ENCODE measurements at regions not wholly inside any gene's neighbourhood (a gene's known extent, or its start where the extent isn't known, plus 50 kb on each side); places are given as distances from the start of the nearest gene placed in this dataset.

- H3K4me3 ChIP-seq (ENCODE audit: low read depth, low read length) = no peak overlapping the region
- H3K9me3 ChIP-seq (ENCODE audit: control insufficient read depth, insufficient read depth, low read length) = no peaks in the 10 kb centered on the region
- ChIA-PET CTCF (interaction anchor here (1.1 to 1.2 kb wide), 3 partner anchors 12 to 577 kb away, joined by 3 read pairs; no protein-coding TSS in a partner anchor), POLR2A (interaction anchor here (0.7 to 1.4 kb wide), 2 partner anchors 13 to 111 kb away, joined by 3 read pairs; no protein-coding TSS in a partner anchor)
- no peak for DNase-seq (ENCODE audit: low read depth, low spot score)
- H3K27me3 ChIP-seq (ENCODE audit: control insufficient read depth, insufficient read depth, low read length) = no peaks in the 10 kb centered on the region
- no peak for TF ChIP-seq CTCF (IDR thresholded peaks at IDR 0.05; ENCODE audit: low read depth, low read length)
- peak overlapping the region; percentile 65 for H3K27ac ChIP-seq (ENCODE audit: low read depth, low read length)
Measured at GRCh38 chr17:77436481-77436880, 295.7 kb downstream of the SEC14L1 start.

- 0 out of 2 replicates have a peak, but pooled peaks have one; percentile 7 for TF ChIP-seq CTCF (IDR thresholded peaks at IDR 0.05; ENCODE audit: low read depth, low read length)
- ChIA-PET CTCF (interaction anchor here (0.9 to 1.2 kb wide), 2 partner anchors 37 to 105 kb away, joined by 3 to 6 read pairs; no protein-coding TSS in a partner anchor), POLR2A (interaction anchor here (0.7 to 1.4 kb wide), 2 partner anchors 12 to 112 kb away, joined by 3 read pairs; no protein-coding TSS in a partner anchor)
- peak; percentile 61 for DNase-seq (ENCODE audit: low read depth, low spot score)
- Histone ChIP-seq H3K4me3 (ENCODE audit: low read depth, low read length) (no peak overlapping the region), H3K27ac (ENCODE audit: low read depth, low read length) (peak overlapping the region; percentile 65), H3K9me3 (ENCODE audit: control insufficient read depth, insufficient read depth, low read length) (no peaks in the 10 kb centered on the region), H3K27me3 (ENCODE audit: control insufficient read depth, insufficient read depth, low read length) (no peaks in the 10 kb centered on the region)
Measured at GRCh38 chr17:77437017-77437416, 296.2 kb downstream of the SEC14L1 start.

- POLR2A ChIA-PET = no interaction called here
- H3K27me3 ChIP-seq (ENCODE audit: control insufficient read depth, insufficient read depth, low read length) = no peaks in the 10 kb centered on the region
- no peak overlapping the region for H3K4me3 ChIP-seq (ENCODE audit: low read depth, low read length)
- TF ChIP-seq CTCF (IDR thresholded peaks at IDR 0.05; ENCODE audit: low read depth, low read length) = no peak
- no peaks in the 10 kb centered on the region for H3K9me3 ChIP-seq (ENCODE audit: control insufficient read depth, insufficient read depth, low read length)
- CTCF ChIA-PET = interaction anchor here (0.9 to 2.0 kb wide), 3 partner anchors 8 to 106 kb away, joined by 3 to 11 read pairs (median 6); no protein-coding TSS in a partner anchor
- DNase-seq (ENCODE audit: low read depth, low spot score) = no peak
- peak overlapping the region; percentile 21 for H3K27ac ChIP-seq (ENCODE audit: low read depth, low read length)
Measured at GRCh38 chr17:77437747-77438146, 297.0 kb downstream of the SEC14L1 start.

- no peaks in the 10 kb centered on the region for H3K27me3 ChIP-seq (ENCODE audit: control insufficient read depth, insufficient read depth, low read length)
- no peaks in the 10 kb centered on the region for H3K9me3 ChIP-seq (ENCODE audit: control insufficient read depth, insufficient read depth, low read length)
- TF ChIP-seq CTCF (IDR thresholded peaks at IDR 0.05; ENCODE audit: low read depth, low read length) = no peak
- ChIA-PET CTCF (interaction anchor here (2.0 kb wide), 1 partner anchor 9 kb away, joined by 11 read pairs; no protein-coding TSS in a partner anchor), POLR2A (no interaction called here)
- DNase-seq (ENCODE audit: low read depth, low spot score) = no peak
- no peak overlapping the region for H3K27ac ChIP-seq (ENCODE audit: low read depth, low read length)
- no peak overlapping the region for H3K4me3 ChIP-seq (ENCODE audit: low read depth, low read length)
Measured at GRCh38 chr17:77438241-77439188, 297.7 kb downstream of the SEC14L1 start.
